ENCODE measurements at regions not wholly inside any gene's neighbourhood (a gene's known extent, or its start where the extent isn't known, plus 50 kb on each side); places are given as distances from the start of the nearest gene placed in this dataset.

GRCh38 chr1:90476411-90476810, 240.7 kb downstream of the BARHL2 start:
- no peak overlapping the region for H3K4me3 ChIP-seq
- no peak overlapping the region for H3K4me2 ChIP-seq
- H3K27ac ChIP-seq = no peak overlapping the region
- no peaks in the 10 kb centered on the region for H3K4me1 ChIP-seq
- H4K20me1 ChIP-seq = no peaks in the 10 kb centered on the region
- TF ChIP-seq Cebpa-rat (IDR thresholded peaks at IDR 0.05) = no peak
- H3K9me3 ChIP-seq = no peaks in the 10 kb centered on the region
- no peaks in the 10 kb centered on the region for H3K27me3 ChIP-seq
- H3K36me3 ChIP-seq = no peaks in the 10 kb centered on the region
- H3K9ac ChIP-seq = no peak overlapping the region

- Histone ChIP-seq H4K20me1 (no peaks in the 10 kb centered on the region), H3K9ac (no peak overlapping the region), H3K27ac (no peak overlapping the region), H3K4me2 (no peak overlapping the region), H3K36me3 (no peaks in the 10 kb centered on the region), H3K4me3 (no peak overlapping the region), H3K9me3 (no peaks in the 10 kb centered on the region), H3K27me3 (no peaks in the 10 kb centered on the region), H3K4me1 (no peaks in the 10 kb centered on the region)
- TF ChIP-seq Cebpa-rat (IDR thresholded peaks at IDR 0.05) = no peak
Measured at GRCh38 chr1:90475631-90476030, 241.5 kb downstream of the BARHL2 start.

GRCh38 chr1:90474731-90475130, 242.4 kb downstream of the BARHL2 start:
- no peaks in the 10 kb centered on the region for H3K36me3 ChIP-seq
- no peak overlapping the region for H3K4me3 ChIP-seq
- H3K27me3 ChIP-seq = no peaks in the 10 kb centered on the region
- no peak overlapping the region for H3K27ac ChIP-seq
- no peaks in the 10 kb centered on the region for H3K9me3 ChIP-seq
- TF ChIP-seq Cebpa-rat (IDR thresholded peaks at IDR 0.05) = no peak
- H3K4me2 ChIP-seq = no peak overlapping the region
- H3K4me1 ChIP-seq = no peaks in the 10 kb centered on the region
- no peaks in the 10 kb centered on the region for H4K20me1 ChIP-seq
- no peak overlapping the region for H3K9ac ChIP-seq

GRCh38 chr1:90474158-90474557, 242.9 kb downstream of the BARHL2 start:
- no peaks in the 10 kb centered on the region for H3K9me3 ChIP-seq
- no peaks in the 10 kb centered on the region for H3K36me3 ChIP-seq
- no peaks in the 10 kb centered on the region for H4K20me1 ChIP-seq
- H3K27ac ChIP-seq = no peak overlapping the region
- H3K27me3 ChIP-seq = no peaks in the 10 kb centered on the region
- H3K4me3 ChIP-seq = no peak overlapping the region
- no peak for TF ChIP-seq Cebpa-rat (IDR thresholded peaks at IDR 0.05)
- H3K4me2 ChIP-seq = no peak overlapping the region
- no peaks in the 10 kb centered on the region for H3K4me1 ChIP-seq
- H3K9ac ChIP-seq = no peak overlapping the region

- no peaks in the 10 kb centered on the region for H3K9me3 ChIP-seq
Measured at GRCh38 chr1:90472775-90473174, 244.3 kb downstream of the BARHL2 start.

GRCh38 chr1:90459570-90459969, 257.5 kb downstream of the BARHL2 start:
- Histone ChIP-seq H3K9ac (no peak overlapping the region), H3K27ac (no peak overlapping the region), H3K4me2 (no peak overlapping the region), H3K9me3 (no peaks in the 10 kb centered on the region), H4K20me1 (no peaks in the 10 kb centered on the region), H3K27me3 (no peaks in the 10 kb centered on the region), H3K36me3 (no peaks in the 10 kb centered on the region), H3K4me1 (no peaks in the 10 kb centered on the region), H3K4me3 (no peak overlapping the region)
- no peak for TF ChIP-seq Cebpa-rat (IDR thresholded peaks at IDR 0.05)

More at GRCh38 chr1:90472775-90473174, 244.3 kb downstream of the BARHL2 start:
- H3K4me3 ChIP-seq = no peak overlapping the region
- no peak for TF ChIP-seq Cebpa-rat (IDR thresholded peaks at IDR 0.05)
- no peaks in the 10 kb centered on the region for H3K36me3 ChIP-seq
- no peak overlapping the region for H3K4me2 ChIP-seq
- no peaks in the 10 kb centered on the region for H3K4me1 ChIP-seq
- no peaks in the 10 kb centered on the region for H3K27me3 ChIP-seq
- no peaks in the 10 kb centered on the region for H4K20me1 ChIP-seq
- no peak overlapping the region for H3K27ac ChIP-seq
- no peak overlapping the region for H3K9ac ChIP-seq

GRCh38 chr1:90457985-90458384, 259.1 kb downstream of the BARHL2 start:
- Histone ChIP-seq H3K27me3 (no peaks in the 10 kb centered on the region), H3K4me3 (no peak overlapping the region), H4K20me1 (no peaks in the 10 kb centered on the region), H3K4me2 (no peak overlapping the region), H3K4me1 (no peaks in the 10 kb centered on the region), H3K9ac (no peak overlapping the region), H3K9me3 (no peaks in the 10 kb centered on the region), H3K27ac (no peak overlapping the region), H3K36me3 (no peaks in the 10 kb centered on the region)
- TF ChIP-seq Cebpa-rat (IDR thresholded peaks at IDR 0.05) = no peak

- Histone ChIP-seq H3K27me3 (no peaks in the 10 kb centered on the region), H4K20me1 (no peaks in the 10 kb centered on the region), H3K9ac (no peak overlapping the region), H3K4me2 (no peak overlapping the region), H3K4me3 (no peak overlapping the region), H3K27ac (no peak overlapping the region), H3K4me1 (no peaks in the 10 kb centered on the region), H3K36me3 (no peaks in the 10 kb centered on the region), H3K9me3 (no peaks in the 10 kb centered on the region)
- TF ChIP-seq Cebpa-rat (IDR thresholded peaks at IDR 0.05) = no peak
Measured at GRCh38 chr1:90452491-90452890, 264.6 kb downstream of the BARHL2 start.

- Histone ChIP-seq H3K4me3 (no peak overlapping the region), H3K36me3 (no peaks in the 10 kb centered on the region), H3K4me2 (no peak overlapping the region), H4K20me1 (no peaks in the 10 kb centered on the region), H3K9ac (no peak overlapping the region), H3K9me3 (no peaks in the 10 kb centered on the region), H3K27ac (no peak overlapping the region), H3K4me1 (no peaks in the 10 kb centered on the region), H3K27me3 (no peaks in the 10 kb centered on the region)
- no peak for TF ChIP-seq Cebpa-rat (IDR thresholded peaks at IDR 0.05)
Measured at GRCh38 chr1:90443354-90443753, 273.7 kb downstream of the BARHL2 start.

- Histone ChIP-seq H3K4me1 (no peaks in the 10 kb centered on the region), H3K9me3 (no peaks in the 10 kb centered on the region), H3K9ac (no peak overlapping the region), H3K4me3 (no peak overlapping the region), H3K36me3 (no peaks in the 10 kb centered on the region), H3K4me2 (no peak overlapping the region), H4K20me1 (no peaks in the 10 kb centered on the region), H3K27ac (no peak overlapping the region), H3K27me3 (no peaks in the 10 kb centered on the region)
- no peak for TF ChIP-seq Cebpa-rat (IDR thresholded peaks at IDR 0.05)
Measured at GRCh38 chr1:90435351-90435750, 281.8 kb downstream of the BARHL2 start.

- Histone ChIP-seq H3K27ac (no peak overlapping the region), H3K36me3 (no peaks in the 10 kb centered on the region), H3K4me2 (no peak overlapping the region), H4K20me1 (no peaks in the 10 kb centered on the region), H3K9me3 (no peaks in the 10 kb centered on the region), H3K27me3 (no peaks in the 10 kb centered on the region), H3K4me1 (no peaks in the 10 kb centered on the region), H3K4me3 (no peak overlapping the region), H3K9ac (no peak overlapping the region)
- TF ChIP-seq Cebpa-rat (IDR thresholded peaks at IDR 0.05) = no peak
Measured at GRCh38 chr1:90434460-90434859, 282.6 kb downstream of the BARHL2 start.
